LNCAP (cell line): ENCODE measurements at regions not wholly inside any gene's neighbourhood (a gene's known extent, or its start where the extent isn't known, plus 50 kb on each side); places are given as distances from the start of the nearest gene placed in this dataset.

Source experiments
- CTCF ChIP-seq: fragments of 450-650 bp; IDR thresholded peaks from 2 replicates; pipeline ENCODE4 v1.5.1; 2017; ENCODE audit warnings: mild to moderate bottlenecking

GRCh38 chr6:28658475-28659249 is 133.0 kb downstream of the GPX5 start:
- no peak for TF ChIP-seq CTCF

- no peak for TF ChIP-seq CTCF
Measured at GRCh38 chr6:28659250-28659566, 133.5 kb downstream of the GPX5 start.

- TF ChIP-seq CTCF, result no peak
Measured at GRCh38 chr6:28661097-28661713, 135.5 kb downstream of the GPX5 start.

GRCh38 chr6:28664870-28665396 is 139.3 kb downstream of the GPX5 start:
- no peak for TF ChIP-seq CTCF

- TF ChIP-seq CTCF, result no peak
Measured at GRCh38 chr6:28673417-28673786, 147.7 kb downstream of the GPX5 start.

- TF ChIP-seq CTCF, result no peak
Measured at GRCh38 chr6:28673787-28674671, 148.3 kb downstream of the GPX5 start.

GRCh38 chr6:28675600-28675999 is 149.9 kb downstream of the GPX5 start:
- no peak for TF ChIP-seq CTCF
